ENCODE measurements at regions not wholly inside any gene's neighbourhood (a gene's known extent, or its start where the extent isn't known, plus 50 kb on each side); places are given as distances from the start of the nearest gene placed in this dataset.

GRCh38 chr9:95610006-95610785 is 93.4 kb upstream of the PTCH1 start:
- DNase-seq: no peak

GRCh38 chr9:95609426-95609825 is 92.7 kb upstream of the PTCH1 start:
- DNase-seq: no peak

- no peak for DNase-seq
Measured at GRCh38 chr9:95608341-95608740, 91.6 kb upstream of the PTCH1 start.

- no peak for DNase-seq
Measured at GRCh38 chr9:95607507-95607906, 90.7 kb upstream of the PTCH1 start.

DNA sequence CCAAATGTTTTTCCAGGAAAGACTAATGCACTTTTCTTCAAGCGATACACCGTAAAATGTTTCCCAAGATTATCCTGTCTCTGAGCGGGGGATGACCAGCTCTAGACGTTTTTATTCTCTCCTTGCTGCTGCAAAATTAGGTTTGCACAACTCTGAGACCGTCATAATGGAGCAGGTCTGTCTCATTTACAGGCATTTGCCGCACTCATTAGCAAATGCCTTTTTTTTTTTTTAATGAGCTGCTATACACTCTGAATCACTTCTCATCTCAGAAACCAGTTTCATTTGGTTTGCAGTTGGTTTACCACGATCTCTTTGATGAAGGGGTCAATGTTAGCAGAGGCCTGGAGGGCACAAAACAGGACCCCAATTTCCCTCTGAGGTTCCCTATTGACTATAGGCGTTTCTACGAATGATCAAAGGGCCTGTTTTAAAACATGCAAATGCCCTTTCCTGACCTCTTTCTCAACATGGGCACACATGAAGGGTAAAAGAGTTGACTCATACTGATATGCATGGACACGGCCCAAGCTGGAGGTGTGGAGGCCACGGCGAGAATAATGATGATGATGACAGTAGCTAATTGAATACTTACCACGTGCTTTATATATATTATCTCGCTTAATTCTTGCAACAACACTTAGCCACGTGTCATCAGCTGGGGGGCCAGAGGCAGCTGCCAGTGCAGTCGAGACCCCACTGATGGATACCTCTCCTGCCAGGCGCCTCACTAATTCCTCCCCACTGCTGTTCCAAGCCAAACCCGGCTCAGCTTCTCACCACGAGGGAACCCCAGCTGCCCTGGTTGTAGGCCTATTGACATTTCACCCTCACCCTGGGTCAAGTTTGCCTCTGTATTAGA is 89.9 kb upstream of the PTCH1 start:
- no peak for DNase-seq

- no peak for DNase-seq
Measured at GRCh38 chr9:95605816-95606488, 89.2 kb upstream of the PTCH1 start.

GRCh38 chr9:95605101-95605500 is 88.3 kb upstream of the PTCH1 start:
- DNase-seq: no peak

- no peak for DNase-seq
Measured at GRCh38 chr9:95598236-95598635, 81.5 kb upstream of the PTCH1 start.

- DNase-seq: no peak
Measured at GRCh38 chr9:95595721-95596295, 79.0 kb upstream of the PTCH1 start.

DNA sequence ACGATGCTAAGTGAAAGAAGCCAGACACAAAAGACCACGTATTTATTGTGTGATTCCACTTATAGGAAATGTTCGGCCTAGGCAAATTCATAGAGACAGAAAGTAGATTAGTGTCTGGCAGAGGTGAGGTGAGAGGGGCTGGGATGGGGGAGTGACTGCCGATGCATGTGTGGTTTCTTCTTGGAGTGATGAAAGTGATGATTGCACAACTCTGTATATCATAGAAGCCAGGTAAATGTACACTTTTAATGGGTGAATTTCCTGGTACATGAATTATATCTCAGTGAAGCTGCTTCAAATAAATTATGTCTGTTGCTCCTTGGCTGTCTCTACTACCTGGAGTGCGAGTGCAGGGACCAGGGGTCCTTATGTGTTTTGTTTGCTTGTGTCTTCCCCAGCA is 76.2 kb upstream of the PTCH1 start:
- DNase-seq: no peak

DNA sequence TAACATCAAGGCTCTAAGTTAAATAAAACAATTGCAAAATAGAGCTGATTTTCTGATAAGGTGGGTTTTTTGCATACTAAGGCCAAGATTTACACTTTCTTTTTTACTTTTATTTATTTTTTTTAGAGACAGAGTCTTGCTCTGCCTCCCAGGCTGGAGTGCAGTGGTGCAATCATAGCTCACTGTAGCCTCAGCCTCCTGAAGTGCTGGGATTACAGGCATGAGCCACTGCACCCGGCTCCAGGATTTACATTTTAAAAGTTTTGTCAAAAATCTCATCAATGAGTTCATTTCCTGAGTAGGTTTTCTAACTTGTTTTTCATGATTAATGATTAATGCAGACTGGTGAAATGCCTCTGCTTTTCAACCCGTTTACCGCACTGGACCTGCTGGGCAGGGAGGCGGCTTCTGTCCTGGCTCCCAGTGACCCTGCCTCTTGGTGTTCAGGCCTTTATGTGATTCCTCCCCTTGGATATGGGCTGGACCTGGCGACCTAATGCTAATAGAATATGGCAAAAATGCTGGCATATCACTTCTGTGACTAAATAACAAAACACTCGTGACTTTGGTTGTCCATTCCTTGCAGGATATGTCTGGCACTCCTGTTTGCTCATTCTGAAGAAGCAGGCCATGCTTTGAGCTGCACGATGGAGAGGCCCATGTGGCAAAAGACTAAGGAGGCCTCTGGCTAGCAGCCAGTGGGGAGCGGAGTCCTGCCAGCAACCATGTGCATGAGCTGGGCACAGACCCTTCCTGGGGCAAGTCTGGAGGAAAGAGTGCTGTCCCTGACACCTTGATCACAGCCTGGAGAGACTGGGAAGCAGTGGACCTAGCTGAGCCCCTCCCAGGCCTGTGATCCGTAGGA is 72.2 kb upstream of the PTCH1 start:
- no peak for DNase-seq

- no peak for DNase-seq
Measured at GRCh38 chr9:95587021-95587964, 70.5 kb upstream of the PTCH1 start.

GRCh38 chr9:95586326-95586725 is 69.6 kb upstream of the PTCH1 start:
- DNase-seq: no peak

DNA sequence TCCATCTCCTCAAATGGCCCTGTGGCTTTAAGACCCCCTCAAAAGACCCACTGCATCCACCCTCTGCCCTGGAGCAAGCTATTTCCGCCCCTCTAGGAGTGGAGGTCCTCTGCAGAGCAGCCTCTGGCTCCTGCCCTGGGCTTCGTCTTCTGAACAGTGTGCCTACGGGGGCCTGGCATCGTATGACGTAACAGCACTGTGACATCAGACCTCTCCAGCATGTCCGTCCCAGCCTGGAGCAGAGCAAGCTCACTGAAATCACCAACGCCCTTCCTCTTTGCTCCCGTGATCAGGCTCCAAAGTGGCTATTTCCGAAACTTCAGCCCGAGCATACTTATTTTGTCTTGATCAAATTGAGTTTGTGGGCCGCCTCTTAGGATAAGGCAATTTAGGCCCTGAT is 69.1 kb upstream of the PTCH1 start:
- DNase-seq: no peak

GRCh38 chr9:95584176-95584575 is 67.4 kb upstream of the PTCH1 start:
- DNase-seq: no peak

- DNase-seq: no peak
Measured at GRCh38 chr9:95581900-95582299, 65.1 kb upstream of the PTCH1 start.

- DNase-seq: no peak
Measured at GRCh38 chr9:95580812-95581761, 64.3 kb upstream of the PTCH1 start.

DNA sequence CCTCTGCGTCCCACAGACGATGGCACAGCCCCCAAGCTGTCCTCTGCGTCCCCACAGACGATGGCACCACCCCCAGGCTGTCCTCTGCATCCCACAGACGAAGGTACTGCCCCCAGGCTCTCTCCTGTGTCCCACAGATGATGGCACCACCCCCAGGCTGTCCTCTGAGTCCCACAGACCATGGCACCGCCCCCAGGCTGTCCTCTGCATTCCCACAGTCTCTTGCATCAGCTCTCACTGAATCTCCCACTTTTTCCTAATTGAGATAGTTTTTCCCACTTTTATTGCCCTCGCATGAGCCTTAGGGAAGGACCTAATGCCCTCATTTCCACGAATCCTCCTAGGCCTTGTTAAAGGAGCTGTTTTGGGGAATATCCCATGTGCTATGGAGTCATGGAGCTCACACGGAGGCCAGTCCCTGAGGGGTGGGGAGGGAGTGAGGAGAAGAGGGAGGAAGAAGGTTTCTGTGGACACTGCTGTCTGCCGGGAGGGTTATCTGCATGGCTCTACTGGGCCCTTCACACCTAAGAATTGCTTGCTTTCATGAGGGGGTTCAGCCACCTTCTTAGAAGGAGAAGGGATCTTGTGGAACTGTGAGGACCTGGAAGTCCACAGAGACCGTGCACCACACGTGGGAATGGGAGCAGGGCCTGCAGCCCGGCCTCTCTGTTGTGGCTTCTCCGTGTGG is 58.2 kb upstream of the PTCH1 start:
- no peak for DNase-seq

GRCh38 chr9:95574176-95574575 is 57.4 kb upstream of the PTCH1 start:
- DNase-seq: no peak
